ENCODE measurements at regions not wholly inside any gene's neighbourhood (a gene's known extent, or its start where the extent isn't known, plus 50 kb on each side); places are given as distances from the start of the nearest gene placed in this dataset.
A peak's percentile ranks its signal among the peaks of the same experiment; 100 is the strongest.
"Not testable (repeated sequence)": the region's sequence is repeated elsewhere in the genome, so short reads cannot be mapped to it uniquely, and the experiment has no call there.

DNA sequence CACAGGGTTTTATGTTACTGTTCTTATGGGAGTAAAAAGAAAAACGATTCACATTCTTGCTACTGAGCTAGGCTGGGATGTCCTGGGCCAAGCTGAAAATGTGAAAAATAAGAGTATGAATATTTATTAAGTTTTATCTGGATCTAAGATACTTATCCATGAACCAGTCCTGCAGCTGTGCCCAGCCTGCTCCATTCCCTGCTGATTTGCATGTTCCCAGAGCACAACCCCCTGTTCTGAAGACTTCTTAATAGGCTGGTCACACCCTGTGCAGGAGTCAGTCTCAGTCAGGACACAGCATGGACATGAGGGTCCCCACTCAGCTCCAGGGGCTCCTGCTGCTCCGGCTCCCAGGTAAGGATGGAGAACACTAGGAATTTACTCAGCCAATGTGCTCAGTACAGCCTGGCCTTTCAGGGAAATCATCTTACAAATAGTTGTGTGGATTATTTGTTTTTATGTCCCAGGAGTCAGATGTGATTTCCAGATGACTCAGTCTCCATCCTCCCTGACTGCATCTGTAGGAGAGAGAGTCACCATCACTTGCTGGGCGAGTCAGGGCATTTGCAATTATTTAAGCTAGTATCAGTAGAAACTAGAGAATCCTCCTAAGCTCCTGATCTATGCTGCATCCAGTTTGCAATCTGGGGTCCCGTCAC is 1319.1 kb downstream of the RPIA start:
- no CpG with 5 or more reads among the region's 4 CpGs for WGBS (ENCODE audit: extremely low coverage, insufficient coverage, low lambda C conversion rate)
- H4K8ac ChIP-seq (ENCODE audit: low read depth, low read length); H3K23ac ChIP-seq (ENCODE audit: low read length): not testable (repeated sequence)

DNA sequence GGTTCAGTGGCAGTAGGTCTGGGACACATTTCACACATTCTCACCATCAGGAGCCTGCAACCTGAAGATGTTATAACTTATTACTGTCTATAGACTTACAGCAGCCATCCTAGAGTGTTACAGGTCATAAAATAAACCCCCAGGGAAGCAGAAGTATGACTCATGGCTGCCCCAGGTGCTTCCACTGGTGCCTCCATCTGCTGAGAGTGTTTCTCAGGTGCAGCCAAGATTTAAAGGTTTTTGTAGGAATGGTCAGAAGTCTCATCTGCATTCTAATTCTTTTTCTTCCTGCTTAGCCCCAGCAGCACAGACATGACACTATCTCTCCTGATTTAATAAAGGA is 1319.6 kb downstream of the RPIA start:
- H3K79me2 ChIP-seq (ENCODE audit: control insufficient read depth, insufficient read depth, low read length); H2BK120ac ChIP-seq (ENCODE audit: low read depth, low read length); H3K23ac ChIP-seq (ENCODE audit: low read length); H4K8ac ChIP-seq (ENCODE audit: low read depth, low read length); H3K79me1 ChIP-seq (ENCODE audit: low read length); H2BK5ac ChIP-seq (ENCODE audit: low read length); H3K9ac ChIP-seq (ENCODE audit: low read length); H2AK5ac ChIP-seq (ENCODE audit: low read length); H3K4me2 ChIP-seq (ENCODE audit: low read length); H2BK15ac ChIP-seq (replicated peaks; ENCODE audit: low read depth); H4K5ac ChIP-seq (ENCODE audit: low read length); H3K36me3 ChIP-seq (ENCODE audit: control insufficient read depth, insufficient read depth, low read length); H3K4ac ChIP-seq (ENCODE audit: low read depth, low read length); H3K4me3 ChIP-seq (ENCODE audit: low read length); H3K4me1 ChIP-seq (ENCODE audit: control insufficient read depth, low read depth, low read length); H3K27me3 ChIP-seq (ENCODE audit: insufficient read depth, low read length, poor library complexity); H3K18ac ChIP-seq (ENCODE audit: low read length); H3K27ac ChIP-seq (ENCODE audit: low read depth, low read length); DNase-seq; H3K56ac ChIP-seq (ENCODE audit: low read length): not testable (repeated sequence)

More for the DNA sequence above, 1319.1 kb downstream of the RPIA start:
- not testable (repeated sequence) for H3K4me1 ChIP-seq (ENCODE audit: control insufficient read depth, low read depth, low read length); H2AK5ac ChIP-seq (ENCODE audit: low read length); H2BK120ac ChIP-seq (ENCODE audit: low read depth, low read length); H3K27ac ChIP-seq (ENCODE audit: low read depth, low read length); H3K4me3 ChIP-seq (ENCODE audit: low read length); H3K18ac ChIP-seq (ENCODE audit: low read length); DNase-seq; H3K4ac ChIP-seq (ENCODE audit: low read depth, low read length); H3K27me3 ChIP-seq (ENCODE audit: insufficient read depth, low read length, poor library complexity); H3K4me2 ChIP-seq (ENCODE audit: low read length); H2BK15ac ChIP-seq (replicated peaks; ENCODE audit: low read depth); H3K36me3 ChIP-seq (ENCODE audit: control insufficient read depth, insufficient read depth, low read length); H3K9ac ChIP-seq (ENCODE audit: low read length); H3K79me2 ChIP-seq (ENCODE audit: control insufficient read depth, insufficient read depth, low read length); H3K79me1 ChIP-seq (ENCODE audit: low read length); H2BK5ac ChIP-seq (ENCODE audit: low read length); H4K5ac ChIP-seq (ENCODE audit: low read length); H3K56ac ChIP-seq (ENCODE audit: low read length)

DNA sequence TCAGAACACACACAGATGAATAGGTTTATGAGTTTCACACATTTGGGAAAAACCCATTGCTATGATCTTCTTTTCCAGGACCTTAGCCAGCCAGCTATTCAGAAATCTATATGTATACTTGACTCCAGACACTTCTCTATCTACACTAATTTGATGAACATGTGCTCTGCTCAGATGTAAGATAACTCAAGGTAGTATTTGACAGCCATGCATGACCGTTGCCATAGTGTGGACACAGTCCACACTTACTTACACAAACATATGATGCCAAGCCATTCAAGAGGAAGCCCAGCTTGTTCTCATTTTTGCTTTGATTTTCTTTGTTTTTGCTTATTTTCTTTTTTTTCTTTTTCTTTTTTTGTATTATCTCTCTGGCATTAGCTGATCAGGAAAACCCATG is 1328.4 kb downstream of the RPIA start:
- H2AK5ac ChIP-seq (ENCODE audit: low read length); H3K4ac ChIP-seq (ENCODE audit: low read depth, low read length); H2BK15ac ChIP-seq (replicated peaks; ENCODE audit: low read depth); H2BK5ac ChIP-seq (ENCODE audit: low read length); H3K18ac ChIP-seq (ENCODE audit: low read length); H4K5ac ChIP-seq (ENCODE audit: low read length); H3K4me3 ChIP-seq (ENCODE audit: low read length); H3K23ac ChIP-seq (ENCODE audit: low read length); H3K56ac ChIP-seq (ENCODE audit: low read length); H2BK120ac ChIP-seq (ENCODE audit: low read depth, low read length); H4K8ac ChIP-seq (ENCODE audit: low read depth, low read length); H3K27ac ChIP-seq (ENCODE audit: low read depth, low read length); H3K27me3 ChIP-seq (ENCODE audit: insufficient read depth, low read length, poor library complexity); H3K9ac ChIP-seq (ENCODE audit: low read length); H3K4me2 ChIP-seq (ENCODE audit: low read length); DNase-seq; H3K79me2 ChIP-seq (ENCODE audit: control insufficient read depth, insufficient read depth, low read length); H3K4me1 ChIP-seq (ENCODE audit: control insufficient read depth, low read depth, low read length); H3K79me1 ChIP-seq (ENCODE audit: low read length); H3K36me3 ChIP-seq (ENCODE audit: control insufficient read depth, insufficient read depth, low read length): not testable (repeated sequence)
- no CpG with 5 or more reads among the region's 1 CpG for WGBS (ENCODE audit: extremely low coverage, insufficient coverage, low lambda C conversion rate)

DNA sequence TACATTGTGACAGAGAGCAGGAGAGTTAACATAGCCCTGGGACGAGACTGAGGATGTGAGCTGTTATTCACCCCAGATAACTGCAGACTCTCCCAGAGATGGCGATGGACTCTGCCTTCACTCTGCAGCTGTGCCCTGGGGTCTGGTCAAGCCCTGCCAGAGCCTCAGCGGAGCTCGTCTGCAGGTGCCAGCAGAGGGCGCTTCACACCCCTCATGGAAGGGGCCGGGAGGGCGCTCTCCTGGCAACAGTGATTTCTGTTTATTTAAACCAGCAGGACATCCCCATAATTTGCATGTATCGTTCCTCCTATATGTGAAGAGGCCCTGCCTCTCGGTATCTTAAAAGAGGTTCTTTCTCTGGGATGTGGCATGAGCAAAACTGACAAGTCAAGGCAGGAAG is 1329.8 kb downstream of the RPIA start:
- not testable (repeated sequence) for H4K5ac ChIP-seq (ENCODE audit: low read length); H3K36me3 ChIP-seq (ENCODE audit: control insufficient read depth, insufficient read depth, low read length); H2BK5ac ChIP-seq (ENCODE audit: low read length); H3K4me1 ChIP-seq (ENCODE audit: control insufficient read depth, low read depth, low read length); H2BK120ac ChIP-seq (ENCODE audit: low read depth, low read length); H3K27ac ChIP-seq (ENCODE audit: low read depth, low read length); H3K4me3 ChIP-seq (ENCODE audit: low read length); H2BK15ac ChIP-seq (replicated peaks; ENCODE audit: low read depth); H4K8ac ChIP-seq (ENCODE audit: low read depth, low read length); H3K4ac ChIP-seq (ENCODE audit: low read depth, low read length); DNase-seq; H3K79me2 ChIP-seq (ENCODE audit: control insufficient read depth, insufficient read depth, low read length); H2AK5ac ChIP-seq (ENCODE audit: low read length); H3K9ac ChIP-seq (ENCODE audit: low read length); H3K27me3 ChIP-seq (ENCODE audit: insufficient read depth, low read length, poor library complexity); H3K18ac ChIP-seq (ENCODE audit: low read length); H3K23ac ChIP-seq (ENCODE audit: low read length); H3K79me1 ChIP-seq (ENCODE audit: low read length); H3K4me2 ChIP-seq (ENCODE audit: low read length); H3K56ac ChIP-seq (ENCODE audit: low read length)
- no CpG with 5 or more reads among the region's 9 CpGs for WGBS (ENCODE audit: extremely low coverage, insufficient coverage, low lambda C conversion rate)

DNA sequence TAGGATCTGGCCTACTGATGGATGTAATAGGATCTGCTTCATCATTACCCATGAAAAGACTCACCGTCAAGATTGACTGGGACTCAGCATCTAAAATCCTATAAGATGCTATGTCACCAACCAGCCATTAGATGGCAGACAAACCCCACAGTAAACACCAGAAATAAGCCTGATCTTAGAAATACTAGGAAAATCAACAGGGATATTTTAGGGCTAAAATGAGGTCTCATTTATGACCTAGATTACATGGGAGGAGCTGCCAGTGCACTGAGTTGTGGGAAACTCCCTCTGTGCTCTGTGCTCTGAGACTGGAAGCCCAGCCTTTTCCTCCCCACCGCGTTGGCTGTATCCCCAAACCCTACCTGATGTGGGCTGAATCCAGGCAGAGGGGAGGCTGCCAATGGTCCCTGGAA is 1335.8 kb downstream of the RPIA start:
- H3K9ac ChIP-seq (ENCODE audit: low read length); H3K36me3 ChIP-seq (ENCODE audit: control insufficient read depth, insufficient read depth, low read length); H3K4me1 ChIP-seq (ENCODE audit: control insufficient read depth, low read depth, low read length); H2BK5ac ChIP-seq (ENCODE audit: low read length); H3K4ac ChIP-seq (ENCODE audit: low read depth, low read length); H3K18ac ChIP-seq (ENCODE audit: low read length); H4K8ac ChIP-seq (ENCODE audit: low read depth, low read length); H2BK120ac ChIP-seq (ENCODE audit: low read depth, low read length); H3K27me3 ChIP-seq (ENCODE audit: insufficient read depth, low read length, poor library complexity); H3K79me1 ChIP-seq (ENCODE audit: low read length); H3K56ac ChIP-seq (ENCODE audit: low read length); H2AK5ac ChIP-seq (ENCODE audit: low read length); H4K5ac ChIP-seq (ENCODE audit: low read length); H2BK15ac ChIP-seq (replicated peaks; ENCODE audit: low read depth); H3K79me2 ChIP-seq (ENCODE audit: control insufficient read depth, insufficient read depth, low read length); H3K4me3 ChIP-seq (ENCODE audit: low read length); H3K4me2 ChIP-seq (ENCODE audit: low read length); H3K23ac ChIP-seq (ENCODE audit: low read length); H3K27ac ChIP-seq (ENCODE audit: low read depth, low read length): not testable (repeated sequence)
- DNase-seq: peak; percentile 1
- no CpG with 5 or more reads among the region's 3 CpGs for WGBS (ENCODE audit: extremely low coverage, insufficient coverage, low lambda C conversion rate)

DNA sequence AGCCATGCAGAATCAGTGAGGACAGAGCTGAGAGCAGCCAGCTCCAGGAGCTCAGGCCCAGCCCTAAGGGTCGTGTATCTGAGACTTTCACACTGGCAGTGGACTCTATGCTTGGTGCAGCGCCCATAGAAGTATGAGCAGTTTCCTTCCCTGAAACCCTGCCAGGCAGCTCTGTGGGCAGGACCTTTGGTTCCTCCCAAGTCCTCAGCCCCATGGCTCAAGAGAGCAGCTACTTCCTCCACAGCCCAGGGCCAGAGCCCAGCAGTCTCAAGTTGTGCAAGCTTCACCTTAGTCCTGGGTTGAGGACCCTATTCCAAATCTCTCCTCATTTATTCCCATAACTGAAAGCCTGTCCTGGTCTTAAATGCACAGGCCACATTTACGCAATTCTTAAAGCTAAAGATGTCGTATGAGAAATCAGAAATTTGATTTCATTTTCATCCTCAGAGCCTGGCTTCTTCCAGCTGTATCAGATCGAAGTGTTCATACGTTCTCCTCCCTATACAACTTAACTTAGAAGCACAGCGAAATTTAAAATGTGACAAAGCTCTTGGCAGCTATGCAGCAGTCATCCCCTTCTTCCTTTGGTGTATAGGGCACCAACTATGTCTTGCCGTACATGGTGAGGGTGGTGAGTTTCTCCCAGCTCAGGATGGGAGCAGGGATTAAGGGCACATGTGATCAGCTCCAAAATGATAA is 1337.1 kb downstream of the RPIA start:
- H3K9ac ChIP-seq (ENCODE audit: low read length); H3K27ac ChIP-seq (ENCODE audit: low read depth, low read length); H3K4me1 ChIP-seq (ENCODE audit: control insufficient read depth, low read depth, low read length); H3K56ac ChIP-seq (ENCODE audit: low read length); H3K79me2 ChIP-seq (ENCODE audit: control insufficient read depth, insufficient read depth, low read length); H2BK5ac ChIP-seq (ENCODE audit: low read length); H3K23ac ChIP-seq (ENCODE audit: low read length); H3K4me3 ChIP-seq (ENCODE audit: low read length); H4K5ac ChIP-seq (ENCODE audit: low read length); DNase-seq; H4K8ac ChIP-seq (ENCODE audit: low read depth, low read length); H2BK15ac ChIP-seq (replicated peaks; ENCODE audit: low read depth); H3K79me1 ChIP-seq (ENCODE audit: low read length); H3K27me3 ChIP-seq (ENCODE audit: insufficient read depth, low read length, poor library complexity); H2BK120ac ChIP-seq (ENCODE audit: low read depth, low read length); H3K4me2 ChIP-seq (ENCODE audit: low read length); H3K36me3 ChIP-seq (ENCODE audit: control insufficient read depth, insufficient read depth, low read length); H2AK5ac ChIP-seq (ENCODE audit: low read length); H3K4ac ChIP-seq (ENCODE audit: low read depth, low read length); H3K18ac ChIP-seq (ENCODE audit: low read length): not testable (repeated sequence)
- no CpG with 5 or more reads among the region's 8 CpGs for WGBS (ENCODE audit: extremely low coverage, insufficient coverage, low lambda C conversion rate)

Measured in mesendoderm (in vitro differentiated cells).